Right cardiac atrium (tissue), 5 donors: ENCODE measurements at regions not wholly inside any gene's neighbourhood (a gene's known extent, or its start where the extent isn't known, plus 50 kb on each side); places are given as distances from the start of the nearest gene placed in this dataset.
A peak's percentile ranks its signal among the peaks of the same experiment; 100 is the strongest.

Source experiments
- ATAC-seq, 2 donors: fragments of 200-7000 bp; cut with Tn5 transposase; one replicate each; pipeline versions ENCODE4 v1.8.0 to v1.9.1; 2020; ENCODE audit warnings: moderate library complexity in 2 of 2, mild to moderate bottlenecking in 1 of 2
- DNase-seq, 3 donors: peaks; one replicate each; pipeline ENCODE4 v3.0.0-alpha.2; 2020
- H3K27ac ChIP-seq: one replicate; pipeline ENCODE4 v1.5.1; 2013; ENCODE audit warnings: mild to moderate bottlenecking, low read length, control low read depth, moderate library complexity
- H3K27me3 ChIP-seq: one replicate; pipeline ENCODE4 v1.6.1; 2013; ENCODE audit not compliant: control insufficient read depth, insufficient read depth
- H3K4me1 ChIP-seq: one replicate; pipeline ENCODE4 v1.6.1; 2013; ENCODE audit warnings: low read length; ENCODE audit not compliant: control insufficient read depth, insufficient read depth
- H3K4me3 ChIP-seq: one replicate; pipeline ENCODE4 v1.5.1; 2013; ENCODE audit warnings: low read length, control low read depth
- H3K9me3 ChIP-seq: one replicate; pipeline ENCODE4 v1.6.1; 2013; ENCODE audit warnings: low read length; ENCODE audit not compliant: control insufficient read depth
- WGBS: extraction: QIAGEN DNeasy Blood & Tissue Kit; methylation state at CpG from one replicate; pipeline ENCODE4 v1.1.7; 2013; 5-methylcytosine and 5-hydroxymethylcytosine counted together
- intact Hi-C, 4 donors: fragments of 100-400 bp; cut with DNase I; formaldehyde crosslinking; loops; one replicate each; pipeline versions ENCODE4 v1.11.0 to v1.14.0; 2022 to 2023
- donor health status: healthy with polysubstance abuse.
- donor health status: DM: no; HTN: yes; CAD: no.
- donor health status: DM: no; HTN: no; CAD: no.
- donor health status: DM: no; HTN: yes; CAD: no; lungs with severe emphysema.
- donor health status: DM: yes; HTN: yes; CAD: no.

DNA sequence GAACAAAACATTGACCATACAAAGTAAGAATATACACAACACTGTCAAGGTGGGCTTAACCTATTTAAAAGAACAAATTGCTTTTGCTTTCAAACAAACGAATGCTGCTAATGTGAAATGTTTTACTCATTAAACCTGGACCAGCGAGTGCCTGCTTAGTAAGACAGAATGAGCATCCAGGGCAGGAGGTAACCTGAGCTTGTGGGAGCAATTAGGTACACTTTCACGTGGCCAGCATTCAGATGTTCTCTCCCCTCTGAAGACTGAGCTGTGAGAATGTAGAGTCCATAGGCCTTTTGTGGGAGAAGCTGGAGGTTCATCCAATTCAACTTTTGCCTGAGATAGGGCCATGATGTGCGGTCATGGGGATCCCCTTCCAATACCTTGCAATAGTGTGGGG is 266.5 kb downstream of the TSN start:
- H3K4me1 ChIP-seq = no peaks in the 10 kb centered on the region
- H3K27me3 ChIP-seq = no peaks in the 10 kb centered on the region
- no peak overlapping the region for H3K27ac ChIP-seq
- no peak for DNase-seq
- no peak for ATAC-seq
- 94% methylated on average over 4 of the region's 4 CpGs for WGBS
- intact Hi-C loops = no loop called here
- H3K9me3 ChIP-seq = no peaks in the 10 kb centered on the region
- no peak overlapping the region for H3K4me3 ChIP-seq

DNA sequence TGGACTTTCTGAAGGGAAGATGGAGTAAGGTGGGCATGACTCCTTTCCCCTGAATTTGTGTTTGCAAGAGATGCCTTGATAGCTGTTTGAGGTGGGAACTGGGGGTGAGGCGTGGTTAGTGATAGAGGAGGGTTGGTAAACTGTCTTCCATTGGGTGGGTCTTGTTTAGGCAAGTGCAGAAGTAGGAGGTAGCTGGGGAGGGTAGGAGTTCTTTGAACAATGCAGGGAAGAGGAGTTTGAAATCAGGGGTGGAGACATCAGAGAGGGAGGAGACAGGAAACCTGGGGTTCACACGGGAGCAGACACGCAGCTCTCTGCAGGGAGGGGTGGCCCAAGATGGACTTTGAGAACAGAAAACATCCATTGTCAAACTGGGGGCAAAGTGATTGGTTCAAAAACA is 267.1 kb downstream of the TSN start:
- H3K4me3 ChIP-seq = no peak overlapping the region
- DNase-seq = no peak
- no peaks in the 10 kb centered on the region for H3K4me1 ChIP-seq
- no peak overlapping the region for H3K27ac ChIP-seq
- no peaks in the 10 kb centered on the region for H3K9me3 ChIP-seq
- WGBS = 63% methylated on average over 3 of the region's 3 CpGs
- no peaks in the 10 kb centered on the region for H3K27me3 ChIP-seq
- intact Hi-C loops = no loop called here
- no peak for ATAC-seq

DNA sequence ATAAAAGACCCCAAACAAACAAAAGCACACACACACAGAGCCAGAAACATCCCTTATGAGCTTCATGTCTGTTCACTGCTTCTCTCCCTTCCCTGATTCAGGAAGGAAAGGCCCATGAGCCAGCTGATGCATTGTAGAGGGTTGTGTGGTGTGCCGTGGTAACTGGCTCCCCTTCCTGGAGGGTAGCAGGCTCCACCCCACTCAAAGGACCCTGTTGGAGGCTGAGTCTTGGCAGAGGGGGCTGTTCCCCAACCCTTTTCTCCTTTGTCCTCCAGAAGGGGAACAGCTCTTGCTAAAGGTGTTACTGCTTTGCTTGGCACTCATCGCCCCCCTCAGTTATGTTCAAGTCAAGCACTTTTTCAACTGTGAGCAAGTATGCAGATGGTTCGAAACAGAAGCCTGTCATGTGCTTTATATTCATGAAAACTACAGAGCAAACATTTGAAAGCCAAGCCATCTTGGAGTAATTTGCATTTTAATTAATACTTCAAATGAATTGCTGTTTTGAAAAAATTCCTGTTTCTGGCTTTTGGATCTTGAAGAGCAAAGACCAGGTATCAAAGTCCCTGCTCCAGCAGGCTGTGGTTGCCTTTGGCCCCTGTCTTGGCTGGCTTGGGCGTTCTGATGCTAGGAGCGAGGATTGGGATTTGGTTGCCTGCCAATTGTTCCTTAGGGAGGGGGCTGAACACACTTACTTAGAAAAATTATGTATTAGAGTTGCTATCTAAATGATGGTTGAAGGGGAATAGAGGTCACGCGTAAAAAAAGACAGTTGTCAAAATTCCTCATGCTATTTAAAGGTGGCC is 267.8 kb downstream of the TSN start:
- DNase-seq = peak in 2 of 3 donors; percentile 48 to 63
- intact Hi-C loops = no loop called here
- Histone ChIP-seq H3K4me3 (no peak overlapping the region), H3K27me3 (no peaks in the 10 kb centered on the region), H3K27ac (no peak overlapping the region), H3K9me3 (no peaks in the 10 kb centered on the region), H3K4me1 (no peaks in the 10 kb centered on the region)
- 49% methylated on average over 7 of the region's 7 CpGs for WGBS
- ATAC-seq = no peak

DNA sequence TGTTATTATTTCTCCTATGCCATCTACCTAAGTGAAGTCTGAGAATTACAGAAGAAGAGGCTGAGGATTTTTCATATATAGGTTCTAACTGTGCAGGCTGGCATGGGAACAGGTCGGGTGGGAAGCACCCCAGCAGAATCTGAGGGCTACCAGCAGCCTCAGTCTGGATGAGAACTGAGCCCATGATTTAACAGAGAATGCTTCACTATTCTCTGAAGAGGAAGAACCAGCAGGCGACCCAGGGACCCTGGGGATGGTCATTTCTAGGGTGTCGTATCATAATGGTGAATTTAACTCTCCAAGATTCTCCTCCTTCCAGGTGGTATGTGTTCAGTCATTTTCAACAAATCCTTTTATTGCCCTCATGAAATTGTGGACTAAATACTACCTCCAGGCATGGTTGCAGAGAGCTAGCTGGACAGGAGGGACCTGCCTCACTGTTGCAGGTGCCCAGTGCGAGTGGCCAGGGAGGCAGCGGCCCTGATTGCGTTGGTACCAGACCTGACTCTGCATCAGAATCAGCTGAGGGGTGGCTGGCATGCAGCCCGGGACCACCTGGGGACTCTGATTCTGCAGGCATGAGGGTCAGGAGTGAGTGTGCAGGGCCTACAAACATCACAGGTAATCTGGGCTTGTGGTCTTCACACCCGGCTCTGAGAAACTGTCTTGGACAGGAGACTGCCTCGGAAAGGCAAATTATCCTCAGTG is 272.2 kb downstream of the TSN start:
- intact Hi-C loops = no loop called here
- Histone ChIP-seq H3K4me3 (no peak overlapping the region), H3K27me3 (no peaks in the 10 kb centered on the region), H3K4me1 (no peaks in the 10 kb centered on the region), H3K9me3 (no peaks in the 10 kb centered on the region), H3K27ac (no peak overlapping the region)
- DNase-seq (peak in 1 of 3 donors; percentile 41), ATAC-seq (no peak)
- 90% methylated on average over 9 of the region's 9 CpGs for WGBS

DNA sequence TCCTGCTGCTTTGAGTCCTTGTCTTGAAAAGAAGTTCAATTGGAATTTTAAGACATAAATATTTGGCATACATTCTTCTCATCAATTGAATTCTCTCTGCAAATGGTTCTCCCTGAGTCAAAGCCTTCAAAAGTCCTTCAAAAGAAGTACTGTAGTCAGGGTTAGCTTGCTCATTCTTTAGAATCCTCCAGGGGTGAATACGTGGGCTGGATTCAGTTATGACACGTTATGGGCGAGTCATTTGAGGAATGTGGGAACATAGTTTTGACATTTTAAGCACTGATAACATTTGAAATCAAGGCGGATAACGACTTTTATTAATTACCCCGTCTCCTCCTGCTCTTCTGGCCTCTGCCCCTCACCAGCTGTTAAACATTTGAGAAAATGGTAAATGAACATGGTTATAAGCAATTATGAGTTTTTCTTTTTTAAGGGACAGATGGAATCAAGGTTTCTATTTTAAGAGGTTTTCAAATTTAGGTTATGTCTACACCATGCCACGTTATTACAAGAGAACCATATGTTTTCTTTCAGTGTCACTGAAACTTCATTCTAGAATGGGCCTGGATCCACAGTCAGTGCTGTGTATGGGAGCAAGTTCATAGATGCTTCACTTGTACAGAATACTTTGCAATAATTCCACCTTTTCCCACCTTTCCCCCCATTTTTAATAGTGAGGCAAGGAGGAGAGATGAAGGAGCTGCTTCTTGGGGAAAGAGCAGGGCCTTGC is 273.1 kb downstream of the TSN start:
- H3K27ac ChIP-seq = no peak overlapping the region
- ATAC-seq (peak; percentile 44 to 70), DNase-seq (no peak)
- H3K4me1 ChIP-seq = no peaks in the 10 kb centered on the region
- intact Hi-C loops = no loop called here
- no peaks in the 10 kb centered on the region for H3K9me3 ChIP-seq
- H3K4me3 ChIP-seq = no peak overlapping the region
- no peaks in the 10 kb centered on the region for H3K27me3 ChIP-seq
- WGBS = 32% methylated on average over 7 of the region's 7 CpGs

DNA sequence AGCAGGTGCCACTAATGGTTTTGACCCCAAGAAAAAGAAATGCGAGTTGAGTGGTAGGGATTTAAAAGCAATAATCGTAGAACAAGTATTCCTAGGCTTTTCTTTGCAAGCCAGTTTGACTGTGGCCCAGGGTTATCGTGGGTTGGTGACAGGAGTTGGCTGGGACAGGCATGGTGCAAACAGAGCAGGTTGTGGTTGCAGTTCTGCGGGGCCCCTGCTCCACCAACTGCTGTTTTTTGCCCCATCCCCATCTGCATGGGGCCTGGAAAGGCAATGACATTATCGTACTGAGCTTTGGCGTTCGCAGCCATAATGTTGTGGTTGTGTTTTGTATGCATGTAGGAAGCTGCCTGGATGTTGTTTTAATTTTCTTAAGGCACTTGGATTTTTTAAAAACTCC is 274.0 kb downstream of the TSN start:
- 84% methylated on average over 7 of the region's 7 CpGs for WGBS

DNA sequence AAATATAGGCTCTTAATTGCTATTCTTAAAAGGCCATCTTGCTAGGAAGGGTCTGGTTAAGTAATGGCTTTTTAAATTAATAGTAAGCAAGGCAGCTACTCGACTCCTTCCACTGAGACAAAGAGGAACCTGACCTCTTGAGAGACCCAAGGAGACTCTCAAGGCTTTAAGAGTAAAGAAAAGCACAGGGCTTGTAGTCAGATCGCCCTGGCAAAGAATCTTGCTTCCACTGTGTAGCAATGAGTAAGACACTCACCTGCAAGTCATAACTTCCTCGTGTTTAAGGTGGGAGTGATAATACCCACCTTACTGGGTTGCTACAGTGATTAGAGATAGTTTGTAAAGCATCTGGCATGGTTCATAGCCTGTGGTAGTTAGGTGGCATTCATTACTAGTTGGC is 274.5 kb downstream of the TSN start:
- H3K9me3 ChIP-seq = no peaks in the 10 kb centered on the region
- intact Hi-C loops = no loop called here
- WGBS = 87% methylated on average over 3 of the region's 3 CpGs
- H3K4me1 ChIP-seq = no peaks in the 10 kb centered on the region
- H3K27me3 ChIP-seq = no peaks in the 10 kb centered on the region
- no peak for DNase-seq
- H3K4me3 ChIP-seq = no peak overlapping the region
- H3K27ac ChIP-seq = no peak overlapping the region
- no peak for ATAC-seq

More for the DNA sequence above, 274.0 kb downstream of the TSN start:
- Histone ChIP-seq H3K4me3 (no peak overlapping the region), H3K27me3 (no peaks in the 10 kb centered on the region), H3K9me3 (no peaks in the 10 kb centered on the region), H3K4me1 (no peaks in the 10 kb centered on the region), H3K27ac (no peak overlapping the region)
- ATAC-seq (no peak), DNase-seq (no peak)
- intact Hi-C loops = no loop called here

DNA sequence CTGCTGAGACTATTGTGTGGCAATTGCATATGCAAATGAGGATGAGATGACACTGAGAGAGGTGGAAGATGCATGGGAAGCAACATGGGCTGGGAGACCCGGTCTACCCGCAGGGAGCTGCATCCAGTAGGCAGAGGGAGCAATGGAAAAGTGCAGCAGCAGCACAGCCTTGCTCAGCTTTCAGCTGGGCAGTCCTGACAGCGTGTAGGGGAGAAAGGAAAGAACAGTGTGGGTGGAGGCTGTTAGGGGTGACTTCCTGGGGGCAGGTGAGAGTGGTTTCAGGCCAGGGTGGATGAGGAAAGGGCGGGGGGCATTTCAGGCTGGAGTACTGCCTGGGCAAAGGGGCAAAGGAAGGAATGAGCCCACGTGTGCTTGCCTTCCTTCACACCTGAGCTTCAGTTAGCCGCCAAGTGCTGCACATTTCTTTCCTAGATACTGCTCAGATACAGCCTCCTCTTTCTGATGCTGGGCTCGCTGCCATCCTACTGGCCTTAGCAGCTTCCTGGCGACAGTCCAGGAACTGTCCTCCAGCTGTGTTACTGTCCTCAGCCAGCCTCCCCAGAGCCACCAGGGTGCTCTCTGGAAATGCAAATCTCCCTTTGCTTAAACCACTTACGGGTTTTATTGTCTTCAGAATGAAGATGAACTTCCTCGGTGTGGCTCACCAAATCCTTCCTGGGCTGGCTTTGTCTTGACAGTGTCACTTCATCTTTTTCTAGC is 276.3 kb downstream of the TSN start:
- peak; percentile 14 to 52 for ATAC-seq
- Histone ChIP-seq H3K27me3 (no peaks in the 10 kb centered on the region), H3K4me1 (no peaks in the 10 kb centered on the region), H3K9me3 (no peaks in the 10 kb centered on the region), H3K4me3 (no peak overlapping the region), H3K27ac (no peak overlapping the region)
- DNase-seq = peak; percentile 38 to 82 (median 61)
- intact Hi-C loops = no loop called here
- 49% methylated on average over 10 of the region's 10 CpGs for WGBS

DNA sequence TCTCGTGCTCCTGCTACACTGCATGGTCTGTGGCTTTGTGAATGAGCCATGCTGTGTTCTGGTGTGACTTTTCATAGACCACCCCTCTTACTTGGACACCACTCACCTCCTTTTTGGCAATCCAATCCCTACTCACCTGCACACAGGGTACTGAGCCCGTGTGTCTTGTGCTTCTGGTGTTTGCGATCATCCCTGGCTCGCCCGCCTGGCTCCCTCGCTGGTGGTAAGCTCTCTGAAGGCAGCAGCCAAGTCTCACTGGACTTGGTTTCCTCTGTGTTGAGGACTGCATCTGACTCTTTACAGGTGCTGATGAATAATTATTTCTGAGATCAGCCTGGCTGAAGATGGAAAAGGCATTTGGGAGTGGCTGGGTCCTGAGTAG is 276.8 kb downstream of the TSN start:
- DNase-seq = no peak
- Histone ChIP-seq H3K4me3 (no peak overlapping the region), H3K9me3 (no peaks in the 10 kb centered on the region), H3K27me3 (no peaks in the 10 kb centered on the region), H3K27ac (no peak overlapping the region), H3K4me1 (no peaks in the 10 kb centered on the region)
- intact Hi-C loops = no loop called here
- no peak for ATAC-seq
- WGBS = 88% methylated on average over 6 of the region's 6 CpGs

DNA sequence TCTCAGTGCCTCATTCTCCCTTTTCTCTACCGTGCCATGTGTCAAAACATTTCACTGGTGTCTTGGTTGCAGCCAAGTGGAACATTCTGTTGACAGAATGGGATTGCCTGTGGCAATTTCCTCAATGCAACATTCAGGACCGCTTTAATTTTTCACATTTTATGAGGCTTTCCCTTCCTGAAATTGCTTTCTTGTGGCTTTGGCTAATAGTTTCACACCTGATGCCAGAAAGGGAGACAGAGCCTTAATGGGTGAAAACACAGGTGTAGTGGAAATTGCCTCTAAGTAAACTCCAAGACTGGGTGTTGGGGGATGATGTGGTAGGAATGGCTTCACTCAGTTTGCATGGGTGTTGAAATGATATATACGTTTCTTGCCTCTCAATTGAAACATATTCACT is 278.3 kb downstream of the TSN start:
- H3K9me3 ChIP-seq = no peaks in the 10 kb centered on the region
- no peak overlapping the region for H3K27ac ChIP-seq
- intact Hi-C loops = no loop called here
- H3K4me1 ChIP-seq = no peaks in the 10 kb centered on the region
- ATAC-seq (no peak), DNase-seq (no peak)
- no peak overlapping the region for H3K4me3 ChIP-seq
- H3K27me3 ChIP-seq = no peaks in the 10 kb centered on the region
- WGBS = 83% methylated on average over 3 of the region's 3 CpGs

DNA sequence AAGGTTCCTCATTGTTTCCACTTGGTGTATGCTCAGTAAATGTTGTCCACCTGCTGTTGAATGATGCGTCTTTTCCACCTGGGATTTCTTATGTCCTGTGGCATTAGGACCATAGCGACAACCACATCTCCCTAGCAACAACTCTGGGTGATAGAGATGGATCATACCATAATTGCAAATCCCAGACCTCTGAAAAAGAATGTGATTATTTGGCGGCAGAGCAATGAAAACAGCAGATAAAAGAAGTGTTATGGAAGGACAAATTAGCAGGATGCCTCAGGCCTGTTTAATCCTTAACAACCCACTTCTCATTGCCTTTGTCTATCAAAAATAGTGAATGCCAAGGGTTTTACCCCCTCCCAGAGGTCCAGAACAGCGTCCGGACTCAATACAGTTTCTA is 278.9 kb downstream of the TSN start:
- intact Hi-C loops = no loop called here
- Histone ChIP-seq H3K4me3 (no peak overlapping the region), H3K4me1 (no peaks in the 10 kb centered on the region), H3K27me3 (no peaks in the 10 kb centered on the region), H3K9me3 (no peaks in the 10 kb centered on the region), H3K27ac (no peak overlapping the region)
- DNase-seq = no peak
- WGBS = 74% methylated on average over 5 of the region's 5 CpGs
- no peak for ATAC-seq
